GM18861 (cell line): ENCODE measurements at regions not wholly inside any gene's neighbourhood (a gene's known extent, or its start where the extent isn't known, plus 50 kb on each side); places are given as distances from the start of the nearest gene placed in this dataset.

Experiments
- ATAC-seq: cut with Tn5 transposase; IDR thresholded peaks from one replicate; pipeline ENCODE4 v1.9.1; 2021; ENCODE audit not compliant: unreplicated experiment

DNA sequence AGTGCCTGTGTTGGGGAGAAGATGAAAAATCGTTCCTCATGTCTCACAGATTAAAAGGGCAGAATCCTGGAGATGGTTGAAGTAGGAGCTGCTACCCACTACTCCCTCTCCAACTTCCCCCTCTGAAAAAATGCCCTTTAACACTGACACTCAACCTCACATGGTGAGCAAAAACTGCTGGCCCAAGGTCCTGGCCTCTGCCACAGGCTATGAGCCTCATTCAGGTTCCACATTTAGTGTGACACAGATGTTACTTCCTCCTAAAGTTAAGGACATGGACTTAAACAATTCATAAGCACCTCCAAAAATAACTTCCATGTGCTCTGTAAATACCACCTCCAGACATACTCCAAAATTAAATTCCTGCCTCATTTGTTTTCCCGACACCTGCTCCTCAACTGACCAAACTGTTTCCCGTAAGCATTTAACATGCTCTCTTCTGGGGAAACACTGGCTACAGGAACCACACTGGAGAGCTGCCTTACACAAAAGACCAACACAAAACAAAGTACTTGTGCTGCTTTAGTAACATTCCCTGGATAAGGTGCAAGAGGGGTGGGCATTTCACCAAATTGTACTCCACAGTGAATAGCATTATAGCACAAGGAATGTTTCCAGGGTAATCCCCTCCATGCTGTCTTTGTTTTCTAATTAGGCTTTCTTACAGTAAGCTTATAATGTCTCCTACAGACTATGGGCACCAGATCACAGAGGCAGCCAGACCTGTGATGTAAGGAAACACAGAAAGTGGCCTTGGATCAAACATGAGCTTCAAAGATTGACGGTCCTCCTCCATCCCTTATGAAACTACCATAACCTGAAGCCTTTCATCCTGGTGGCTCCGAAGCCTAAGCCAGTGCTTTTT lies 57.0 kb downstream of the PHLDA1 start:
- ATAC-seq, result no peak

DNA sequence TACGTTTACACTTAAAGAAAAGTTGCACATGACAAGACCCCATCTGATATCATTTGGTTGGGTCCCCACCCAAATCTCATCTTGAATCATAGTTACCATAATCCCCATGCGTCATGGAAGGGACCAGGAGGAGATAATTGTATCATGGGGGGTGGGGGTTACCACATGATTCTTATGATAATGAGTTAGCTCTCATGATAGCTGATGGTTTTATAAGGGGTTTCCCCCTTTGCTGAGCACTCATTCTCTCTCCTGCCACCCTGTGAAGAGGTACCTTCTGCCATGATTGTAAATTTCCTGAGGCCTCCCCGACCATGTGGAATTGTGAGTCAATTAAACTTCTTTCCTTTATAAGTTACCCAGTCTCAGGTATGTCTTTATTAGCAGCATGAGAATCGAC lies 60.3 kb downstream of the PHLDA1 start:
- no peak for ATAC-seq

DNA sequence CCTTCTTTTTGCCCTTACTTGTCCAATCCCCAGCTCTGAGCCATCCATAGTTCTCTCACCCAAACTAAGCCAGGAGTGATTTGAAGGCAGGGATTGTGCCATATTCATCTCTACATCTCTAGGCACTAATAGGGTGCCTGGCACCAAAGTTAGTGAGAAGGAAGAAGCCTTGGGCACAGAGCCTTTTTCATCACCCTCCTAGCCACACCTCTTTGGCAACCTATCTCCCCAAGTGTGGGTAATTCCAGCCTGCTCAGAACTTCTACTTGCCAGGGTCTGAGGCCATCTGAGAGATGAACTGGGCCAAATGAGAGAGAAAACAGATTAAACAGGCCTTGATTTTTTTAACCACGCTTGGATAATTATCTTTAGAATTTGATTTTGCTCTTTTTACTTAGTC lies 61.3 kb downstream of the PHLDA1 start:
- no peak for ATAC-seq

GRCh38 chr12:75969768-75970167 lies 61.8 kb downstream of the PHLDA1 start:
- ATAC-seq, result no peak

DNA sequence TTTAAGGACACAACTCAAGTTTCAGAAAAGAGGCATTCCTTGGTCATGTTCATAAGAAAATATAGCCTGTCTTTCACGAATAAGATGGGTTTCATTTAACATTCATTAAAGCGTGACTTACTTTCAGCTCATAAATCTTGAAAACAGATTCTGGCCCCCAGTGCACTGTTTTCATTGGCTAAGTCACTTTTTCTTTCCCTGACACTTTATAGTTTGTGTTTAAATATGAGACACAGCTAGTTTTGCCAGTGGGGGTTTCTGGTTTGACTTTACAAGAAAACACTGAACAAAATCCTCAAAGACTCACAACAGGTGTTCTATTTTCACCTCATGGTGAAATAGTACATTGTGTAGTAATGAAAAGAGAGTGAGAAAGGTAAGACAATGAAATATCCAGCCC lies 65.9 kb downstream of the PHLDA1 start:
- ATAC-seq, result no peak

DNA sequence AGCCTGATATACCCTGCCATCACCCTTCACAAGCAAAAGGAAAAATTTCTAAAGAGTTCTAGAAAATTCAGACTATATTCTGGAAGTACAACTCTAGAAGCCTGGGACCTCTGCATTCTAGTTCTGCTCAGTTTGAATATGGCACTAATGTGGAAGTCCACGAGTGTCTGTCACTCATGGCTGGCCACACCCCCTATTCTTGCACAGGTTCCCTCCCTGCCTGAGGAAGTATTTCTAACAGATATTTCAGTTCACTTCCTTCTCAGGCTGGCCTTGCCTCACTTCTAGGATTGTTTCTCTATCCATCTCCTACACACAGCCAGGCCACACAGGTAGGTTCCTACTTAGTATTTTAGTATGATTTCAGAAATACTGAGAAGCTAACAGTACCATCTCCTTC lies 67.4 kb downstream of the PHLDA1 start:
- ATAC-seq, result peak; percentile 54

DNA sequence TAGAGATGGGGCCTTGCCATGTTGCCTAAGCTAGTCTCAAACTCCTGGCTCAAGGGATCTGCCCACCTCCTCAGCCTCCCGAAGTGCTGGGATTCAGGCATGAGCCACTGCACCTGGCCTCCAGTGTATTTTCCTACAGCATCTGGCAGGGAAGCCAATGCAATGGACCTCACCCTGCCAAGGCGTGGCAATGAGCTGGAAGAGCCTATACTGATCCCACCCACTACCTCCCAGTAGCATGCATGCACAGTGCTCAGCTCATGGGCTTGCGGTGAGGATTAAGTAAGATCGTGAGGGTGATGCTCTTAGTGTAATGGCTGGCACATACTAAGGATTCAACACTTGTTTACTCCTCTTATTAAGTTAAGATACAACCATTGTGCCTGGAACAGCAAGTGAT lies 69.7 kb downstream of the PHLDA1 start:
- no peak for ATAC-seq

DNA sequence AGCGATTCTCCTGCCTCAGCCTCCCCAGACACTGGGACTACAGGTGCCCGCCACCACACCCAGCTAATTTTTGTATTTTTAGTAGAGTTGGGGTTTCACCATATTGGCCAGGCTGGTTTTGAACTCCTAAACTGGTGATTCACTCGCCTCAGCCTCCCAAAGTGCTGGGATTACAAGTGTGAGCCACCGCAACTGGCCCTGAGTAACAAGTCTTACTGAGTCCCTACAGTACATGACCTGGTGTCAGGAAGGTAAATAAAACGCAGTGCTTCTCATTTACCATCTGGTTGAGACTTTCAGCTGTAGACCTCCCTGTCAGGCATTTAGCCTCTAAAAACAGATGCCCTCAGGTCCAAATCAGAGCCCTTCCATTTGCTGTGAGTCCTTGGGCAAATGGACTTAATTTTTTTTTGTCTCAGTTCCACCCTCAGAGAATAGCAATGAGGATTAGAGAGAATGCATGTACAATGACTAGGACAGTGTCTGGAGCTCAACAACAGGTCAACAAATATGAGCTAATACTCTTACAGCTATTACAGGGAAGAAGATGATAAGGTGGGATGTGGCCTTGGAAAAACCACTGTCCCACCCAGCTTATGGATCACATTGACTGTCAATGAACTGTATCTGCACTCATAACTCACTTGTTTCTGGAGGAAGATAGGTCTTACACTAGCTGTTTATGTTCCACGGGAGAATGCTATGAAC lies 70.5 kb downstream of the PHLDA1 start:
- ATAC-seq, result no peak

DNA sequence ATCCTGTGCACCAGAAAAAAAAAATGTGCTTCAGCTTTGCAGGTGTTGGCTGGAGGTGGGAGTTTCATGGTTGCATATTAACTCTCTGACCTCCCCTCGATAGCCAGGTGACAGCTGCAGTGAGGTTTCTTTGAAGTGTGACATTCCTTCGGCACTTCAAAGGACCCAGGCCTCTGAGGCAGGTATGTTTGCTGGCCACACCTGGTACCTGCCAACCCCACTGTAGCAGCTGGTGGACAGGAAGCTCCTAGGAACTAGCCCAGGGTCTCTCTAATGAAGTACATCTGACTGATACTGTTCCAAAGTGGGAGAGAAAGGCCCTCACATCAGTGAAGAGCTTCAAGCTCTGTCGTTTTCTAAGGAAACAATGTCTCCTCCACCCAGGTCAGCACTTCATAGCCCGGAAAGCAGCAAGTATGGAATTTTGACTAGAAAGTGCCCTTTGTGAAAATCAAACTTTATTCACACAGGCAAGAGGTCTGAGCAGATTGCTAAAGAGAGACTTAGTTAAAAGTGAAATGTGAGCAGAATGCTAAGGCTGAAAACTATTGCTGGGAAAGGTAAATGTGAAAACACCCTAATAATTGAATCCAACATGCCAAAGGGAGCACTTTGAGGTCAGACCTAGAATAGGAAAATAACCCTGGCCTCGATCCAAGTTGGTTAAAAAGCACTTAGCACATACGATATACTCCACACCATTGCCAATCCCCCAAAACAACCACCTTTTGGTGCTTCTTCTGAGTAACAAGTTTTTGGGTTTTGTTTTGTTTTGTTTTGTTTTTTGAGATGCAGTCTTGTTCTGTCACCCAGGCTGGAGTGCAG lies 71.3 kb downstream of the PHLDA1 start:
- ATAC-seq, result peak; percentile 37

- no peak for ATAC-seq
Observed at GRCh38 chr12:75959506-75959905, 72.1 kb downstream of the PHLDA1 start.

- no peak for ATAC-seq
Observed at GRCh38 chr12:75959060-75959459, 72.5 kb downstream of the PHLDA1 start.

DNA sequence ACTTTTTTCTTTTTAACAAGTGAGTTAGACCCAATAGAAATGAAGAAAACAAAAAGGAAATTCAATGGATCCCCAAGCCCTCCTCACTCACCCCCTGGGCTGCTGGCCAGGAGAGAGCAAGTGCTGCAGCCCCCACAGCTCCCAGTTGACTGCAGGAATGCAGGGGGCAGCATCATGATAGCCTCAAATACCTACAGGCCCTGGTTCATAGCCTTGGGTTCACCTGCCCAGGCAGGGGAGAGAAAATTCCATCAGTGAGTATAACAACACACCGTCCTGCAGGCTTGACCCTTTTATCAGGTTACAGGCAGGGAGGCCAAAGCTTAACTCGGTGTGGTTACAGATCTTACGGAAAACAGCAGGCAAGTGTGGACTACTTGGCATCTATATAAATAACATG lies 76.3 kb downstream of the PHLDA1 start:
- no peak for ATAC-seq

GRCh38 chr12:75954749-75955148 lies 76.8 kb downstream of the PHLDA1 start:
- no peak for ATAC-seq

GRCh38 chr12:75954041-75954440 lies 77.5 kb downstream of the PHLDA1 start:
- no peak for ATAC-seq

GRCh38 chr12:75953312-75953906 lies 78.2 kb downstream of the PHLDA1 start:
- no peak for ATAC-seq

- ATAC-seq, result no peak
Observed at GRCh38 chr12:75951399-75952278, 79.9 kb downstream of the PHLDA1 start.

GRCh38 chr12:75947156-75947723 lies 84.3 kb downstream of the PHLDA1 start:
- no peak for ATAC-seq

DNA sequence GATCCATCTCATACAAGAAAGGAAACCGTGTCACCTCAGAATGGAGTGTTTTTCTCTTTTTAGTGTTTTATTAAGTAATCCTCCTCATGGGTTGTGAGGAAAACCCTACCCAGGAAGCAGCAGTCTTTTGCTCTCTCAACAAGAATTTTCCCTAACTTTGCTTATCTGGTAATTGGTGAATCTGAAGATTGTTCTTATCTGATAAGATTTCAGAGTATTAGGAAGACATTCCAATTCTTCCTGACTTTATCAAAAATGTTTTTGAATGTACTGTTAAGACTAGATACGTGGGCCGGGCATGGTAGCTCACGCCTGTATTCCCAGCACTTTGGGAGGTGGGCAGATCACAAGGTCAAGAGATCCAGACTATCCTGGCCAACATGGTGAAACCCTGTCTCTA lies 86.0 kb downstream of the PHLDA1 start:
- no peak for ATAC-seq

DNA sequence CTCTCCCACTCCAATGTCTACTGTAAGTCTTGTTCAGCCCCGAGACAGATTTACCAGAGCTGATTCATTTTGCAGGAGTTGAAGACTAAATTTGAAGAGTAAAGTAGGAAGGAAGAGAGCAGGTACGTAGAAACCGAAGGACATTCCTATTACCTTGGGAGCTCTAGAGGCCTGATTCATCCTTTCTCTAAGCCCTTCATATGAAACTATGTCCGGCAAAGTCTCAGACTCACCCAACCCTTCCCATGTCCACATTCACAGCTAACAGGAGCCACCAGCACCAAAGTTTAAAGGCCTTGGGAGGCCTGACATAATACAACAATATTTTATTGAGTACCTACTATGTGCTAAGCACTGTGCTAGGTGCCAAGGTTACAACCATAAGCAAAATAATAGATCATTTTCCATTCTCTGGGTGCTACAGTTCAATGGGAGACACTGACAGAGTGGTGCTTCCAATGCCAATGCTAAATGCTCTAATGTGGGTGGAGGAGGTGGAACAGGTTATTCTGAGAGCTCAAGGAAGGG lies 86.6 kb downstream of the PHLDA1 start:
- ATAC-seq, result no peak
